ENCODE measurements at regions not wholly inside any gene's neighbourhood (a gene's known extent, or its start where the extent isn't known, plus 50 kb on each side); places are given as distances from the start of the nearest gene placed in this dataset.

DNA sequence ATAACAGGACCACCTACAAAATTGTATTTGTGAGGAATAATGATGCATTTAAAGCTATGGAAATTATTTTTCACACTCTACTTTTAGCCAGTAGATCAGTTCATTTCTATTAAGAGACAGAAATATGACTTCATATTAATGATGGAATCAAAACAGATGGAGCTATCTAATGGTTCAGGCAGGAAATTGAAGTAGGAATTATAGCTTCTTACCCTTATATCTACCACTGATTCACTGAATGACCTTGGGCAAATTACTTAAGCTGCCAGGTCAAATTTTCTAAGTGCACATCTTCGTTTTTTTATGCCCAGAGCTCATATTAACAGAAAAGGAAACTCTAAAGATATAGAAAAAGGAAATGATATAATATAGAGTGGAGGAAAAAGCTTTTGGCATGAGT, 323.1 kb downstream of the PCDH10 start:
- TF ChIP-seq CTCF (IDR thresholded peaks at IDR 0.05) (no peak), POLR2AphosphoS5 (IDR thresholded peaks at IDR 0.05) (no peak)
